NB4 (cell line): ENCODE measurements at regions not wholly inside any gene's neighbourhood (a gene's known extent, or its start where the extent isn't known, plus 50 kb on each side); places are given as distances from the start of the nearest gene placed in this dataset.

Experiments
- MYC ChIP-seq: IDR thresholded peaks from 2 replicates; pipeline ENCODE4 v1.6.1; 2011; ENCODE audit warnings: low read depth, low read length
- TF ChIP-seq, protein P1 (sequence below): IDR thresholded peaks from one replicate; pipeline ENCODE4 v1.5.1; 2012; ENCODE audit warnings: low read depth, low read length

DNA sequence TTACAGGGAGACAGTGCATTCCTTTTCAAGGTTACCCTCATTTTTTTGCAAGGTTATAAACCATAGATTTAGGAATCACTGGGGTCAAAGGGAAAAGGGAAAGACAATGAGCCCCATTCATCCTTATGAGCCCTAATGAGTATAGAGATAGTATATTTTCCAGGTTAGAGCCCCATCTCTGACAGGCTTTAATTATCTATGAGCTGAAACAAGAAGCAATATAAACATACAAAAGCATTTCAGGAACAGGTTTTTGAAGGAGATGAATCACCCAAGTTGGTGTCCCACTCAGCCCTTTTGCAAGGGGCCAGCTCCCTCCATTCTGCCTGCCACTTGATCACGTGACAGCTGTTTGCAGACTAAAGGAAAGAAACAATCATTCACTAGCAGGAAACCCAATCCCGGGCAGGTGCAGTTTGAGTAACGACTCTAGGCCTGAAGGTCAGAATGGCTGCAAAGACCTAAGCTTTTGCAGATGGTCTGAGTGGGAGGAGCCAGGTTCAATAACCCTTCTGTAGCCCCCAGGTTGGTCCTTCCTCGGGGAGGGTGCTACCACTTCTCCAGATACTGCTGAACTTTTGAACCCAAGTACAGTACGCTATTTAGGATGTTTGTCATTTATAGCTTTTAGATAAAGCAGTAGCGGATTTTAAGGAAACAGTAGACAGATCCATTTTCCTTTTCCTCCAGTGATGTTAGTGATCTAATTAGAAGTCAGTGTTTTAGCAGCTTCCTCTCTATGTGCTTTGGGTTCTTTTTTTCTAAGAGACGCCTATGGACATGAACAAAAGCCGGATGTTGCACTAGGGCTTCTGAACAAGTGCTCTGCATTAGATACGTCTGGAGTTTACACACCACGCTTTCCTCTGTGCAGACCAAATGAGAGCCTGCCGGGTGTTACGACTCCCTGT, 253.2 kb downstream of the SOX4 start:
- TF ChIP-seq, protein P1, sequence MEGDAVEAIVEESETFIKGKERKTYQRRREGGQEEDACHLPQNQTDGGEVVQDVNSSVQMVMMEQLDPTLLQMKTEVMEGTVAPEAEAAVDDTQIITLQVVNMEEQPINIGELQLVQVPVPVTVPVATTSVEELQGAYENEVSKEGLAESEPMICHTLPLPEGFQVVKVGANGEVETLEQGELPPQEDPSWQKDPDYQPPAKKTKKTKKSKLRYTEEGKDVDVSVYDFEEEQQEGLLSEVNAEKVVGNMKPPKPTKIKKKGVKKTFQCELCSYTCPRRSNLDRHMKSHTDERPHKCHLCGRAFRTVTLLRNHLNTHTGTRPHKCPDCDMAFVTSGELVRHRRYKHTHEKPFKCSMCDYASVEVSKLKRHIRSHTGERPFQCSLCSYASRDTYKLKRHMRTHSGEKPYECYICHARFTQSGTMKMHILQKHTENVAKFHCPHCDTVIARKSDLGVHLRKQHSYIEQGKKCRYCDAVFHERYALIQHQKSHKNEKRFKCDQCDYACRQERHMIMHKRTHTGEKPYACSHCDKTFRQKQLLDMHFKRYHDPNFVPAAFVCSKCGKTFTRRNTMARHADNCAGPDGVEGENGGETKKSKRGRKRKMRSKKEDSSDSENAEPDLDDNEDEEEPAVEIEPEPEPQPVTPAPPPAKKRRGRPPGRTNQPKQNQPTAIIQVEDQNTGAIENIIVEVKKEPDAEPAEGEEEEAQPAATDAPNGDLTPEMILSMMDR = no peak
- TF ChIP-seq MYC = no peak
